IgD-negative memory B cell (primary cell): ENCODE measurements at regions not wholly inside any gene's neighbourhood (a gene's known extent, or its start where the extent isn't known, plus 50 kb on each side); places are given as distances from the start of the nearest gene placed in this dataset.
"Not testable (repeated sequence)": the region's sequence is repeated elsewhere in the genome, so short reads cannot be mapped to it uniquely, and the experiment has no call there.

ENCODE experiments used
- H3K27ac Mint-ChIP-seq, 3 donors: one replicate each; pipeline ENCODE4 v1.8.0; 2020 to 2022; ENCODE audit warnings: mild to moderate bottlenecking in 3 of 3, mixed read lengths in 3 of 3, moderate library complexity in 1 of 3
- H3K27me3 Mint-ChIP-seq: one replicate; pipeline ENCODE4 v1.8.0; 2021; ENCODE audit warnings: mixed read lengths
- H3K36me3 Mint-ChIP-seq: one replicate; pipeline ENCODE4 v1.8.0; 2020; ENCODE audit warnings: mild to moderate bottlenecking, mixed read lengths
- H3K4me1 Mint-ChIP-seq, 3 donors: one replicate each; pipeline ENCODE4 v1.8.0; 2020 to 2022; ENCODE audit warnings: mixed read lengths in 3 of 3, mild to moderate bottlenecking in 1 of 3
- H3K4me3 Mint-ChIP-seq, 4 donors: one replicate each; pipeline ENCODE4 v1.8.0; 2020 to 2022; ENCODE audit warnings: mild to moderate bottlenecking in 4 of 4, mixed read lengths in 4 of 4, moderate library complexity in 3 of 4
- H3K9me3 Mint-ChIP-seq, 3 donors: one replicate each; pipeline ENCODE4 v1.8.0; 2020 to 2021; ENCODE audit warnings: mixed read lengths in 3 of 3, mild to moderate bottlenecking in 1 of 3

DNA sequence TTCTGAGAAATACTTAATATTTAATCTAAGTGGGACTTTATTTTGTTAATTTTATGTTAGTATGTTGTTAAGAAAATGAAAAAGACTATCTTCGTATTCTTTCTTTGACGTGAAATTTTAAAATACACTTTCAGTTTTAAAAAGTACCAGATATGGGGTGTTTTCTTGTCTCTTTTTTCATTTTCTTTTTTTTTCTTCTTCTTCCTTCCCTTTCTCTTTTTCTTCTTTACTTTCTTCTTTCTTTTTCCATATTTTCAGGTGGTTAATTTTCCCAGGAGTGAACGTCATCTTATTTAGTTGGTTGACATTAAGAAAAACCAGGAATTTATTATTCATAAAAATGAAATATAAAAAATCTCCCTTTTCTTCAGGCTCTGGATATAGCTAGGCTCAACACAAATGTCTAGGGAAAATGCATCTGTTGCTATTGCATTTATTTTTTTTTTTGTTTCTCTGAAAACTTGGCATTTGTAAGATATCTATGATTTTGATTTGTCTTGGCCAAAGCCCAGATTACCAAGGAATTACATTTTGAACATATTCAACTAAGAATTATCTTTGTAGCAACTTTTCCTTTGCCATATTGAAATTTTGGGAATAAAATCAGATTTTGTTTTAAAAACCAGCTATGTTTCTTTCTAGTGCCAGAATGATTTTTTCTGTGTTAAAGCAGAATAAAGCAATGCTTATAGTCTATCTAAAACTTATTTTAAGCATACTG is 241.3 kb upstream of the FOXP2 start:
- H3K27ac Mint-ChIP-seq = no peak overlapping the region
- H3K4me3 Mint-ChIP-seq = no peak overlapping the region
- H3K36me3 Mint-ChIP-seq = peaks cover 2% of the 10 kb centered on the region
- no peaks in the 10 kb centered on the region for H3K27me3 Mint-ChIP-seq
- H3K9me3 Mint-ChIP-seq = peaks cover 0 to 1% (median 0%) of the 10 kb centered on the region in 3 donors
- H3K4me1 Mint-ChIP-seq = no peaks in the 10 kb centered on the region

DNA sequence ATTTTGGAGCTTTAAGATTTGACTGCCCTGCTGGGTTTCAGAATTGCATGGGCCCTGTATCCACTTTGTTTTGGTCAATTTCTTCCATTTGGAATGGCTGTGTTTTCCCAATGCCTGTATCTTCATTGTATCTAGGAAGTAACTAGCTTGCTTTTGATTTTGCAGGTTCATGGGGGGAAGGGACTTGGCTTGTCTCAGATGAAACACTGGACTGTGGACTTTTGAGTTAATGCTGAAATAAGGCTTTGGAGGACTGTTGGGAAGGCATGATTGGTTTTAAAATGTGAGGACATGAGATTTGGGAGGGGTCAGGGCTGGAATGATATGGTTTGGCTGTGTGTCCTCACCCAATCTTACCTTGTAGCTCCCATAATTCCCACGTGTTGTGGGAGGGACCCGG is 245.2 kb upstream of the FOXP2 start:
- not testable (repeated sequence) for H3K27ac Mint-ChIP-seq, H3K4me1 Mint-ChIP-seq, H3K4me3 Mint-ChIP-seq

DNA sequence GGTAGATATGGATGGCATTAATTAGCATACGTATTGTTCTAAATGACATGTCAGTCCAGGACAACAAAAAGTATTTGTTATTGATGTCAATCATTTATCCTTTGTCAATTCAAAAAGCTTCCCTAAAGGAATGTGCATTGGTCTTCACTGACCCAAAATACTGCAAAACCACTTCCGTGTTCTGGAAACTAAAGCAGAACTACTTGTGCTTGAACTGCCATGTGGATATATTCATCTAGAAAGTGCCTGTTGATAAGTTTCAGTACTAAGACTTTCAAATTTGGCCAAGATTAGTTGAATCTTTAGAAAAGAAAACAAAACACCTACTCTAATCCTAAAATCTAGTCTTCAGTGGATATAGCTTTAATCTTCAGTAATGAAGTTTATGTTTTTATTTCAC is 242.1 kb upstream of the PPP1R3A start:
- Mint-ChIP-seq H3K9me3 (peaks cover 0 to 3% (median 1%) of the 10 kb centered on the region in 3 donors), H3K4me1 (no peaks in the 10 kb centered on the region), H3K4me3 (no peak overlapping the region)

More for the DNA sequence above, 245.2 kb upstream of the FOXP2 start:
- H3K9me3 Mint-ChIP-seq, H3K36me3 Mint-ChIP-seq, H3K27me3 Mint-ChIP-seq: not testable (repeated sequence)

DNA sequence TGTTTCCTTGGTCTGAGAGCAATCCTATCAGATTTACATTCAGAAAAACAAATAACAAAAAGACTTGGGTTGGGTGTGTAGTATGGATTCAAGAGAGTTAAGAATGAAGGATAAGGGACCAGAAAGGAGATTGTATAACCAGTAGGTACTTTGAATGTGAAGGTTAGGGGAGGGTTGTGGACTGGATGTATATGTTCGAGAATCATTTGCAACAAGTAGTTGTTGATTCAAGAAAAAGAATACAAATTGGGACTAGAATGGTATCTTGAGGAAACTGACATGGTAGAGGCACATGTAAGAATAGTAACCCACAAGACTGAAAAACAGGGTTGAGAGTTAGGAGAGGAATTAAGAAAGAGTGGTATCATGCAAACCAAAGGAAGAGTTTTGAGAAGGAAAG is 240.0 kb upstream of the PPP1R3A start:
- Mint-ChIP-seq H3K4me1 (no peaks in the 10 kb centered on the region), H3K27me3 (no peaks in the 10 kb centered on the region), H3K36me3 (no peaks in the 10 kb centered on the region), H3K4me3 (no peak overlapping the region), H3K27ac (no peak overlapping the region), H3K9me3 (no peaks in the 10 kb centered on the region)

More for the DNA sequence above, 242.1 kb upstream of the PPP1R3A start:
- Mint-ChIP-seq H3K27me3 (no peaks in the 10 kb centered on the region), H3K27ac (no peak overlapping the region), H3K36me3 (no peaks in the 10 kb centered on the region)

DNA sequence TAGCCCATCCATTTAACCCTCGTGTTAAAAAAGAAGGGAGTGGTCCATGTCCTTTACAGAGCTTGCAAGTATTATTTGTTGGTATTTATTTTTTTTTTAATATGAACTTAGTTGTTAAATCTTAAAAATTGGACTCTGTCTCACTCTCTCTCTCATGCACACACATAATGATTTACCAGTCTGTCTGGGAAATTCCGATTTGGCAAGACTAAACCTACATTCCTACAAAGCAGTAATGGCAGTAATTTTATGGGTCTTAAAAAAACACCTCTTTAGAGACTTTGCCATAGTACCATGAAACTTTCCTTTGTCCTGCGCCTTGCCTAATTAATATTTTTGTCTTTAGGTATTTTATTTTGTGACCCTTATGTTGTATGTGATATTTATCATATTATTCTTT is 239.5 kb upstream of the PPP1R3A start:
- Mint-ChIP-seq H3K4me1 (no peaks in the 10 kb centered on the region), H3K27ac (no peak overlapping the region), H3K4me3 (no peak overlapping the region), H3K36me3 (no peaks in the 10 kb centered on the region), H3K9me3 (no peaks in the 10 kb centered on the region), H3K27me3 (no peaks in the 10 kb centered on the region)

DNA sequence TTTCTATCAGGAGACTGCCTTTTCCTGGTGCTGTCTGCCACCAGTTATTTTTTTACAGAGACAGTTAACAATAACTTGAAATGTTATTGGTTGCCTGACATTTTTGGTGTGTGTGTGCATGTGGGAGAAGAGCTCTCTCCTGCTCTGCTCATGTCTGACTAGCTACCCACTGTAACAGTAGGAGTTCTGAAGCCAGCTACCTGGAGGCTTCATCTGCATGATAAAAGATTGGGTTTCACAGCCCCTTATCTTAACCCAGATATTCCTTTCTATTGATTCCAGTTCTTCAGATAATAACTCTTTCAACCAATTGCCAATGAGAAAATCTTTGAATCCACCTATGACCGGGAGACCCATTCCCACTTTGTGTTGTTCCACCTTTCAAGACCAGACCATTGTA is 237.4 kb upstream of the PPP1R3A start:
- H3K27ac Mint-ChIP-seq = no peak overlapping the region
- H3K4me3 Mint-ChIP-seq = no peak overlapping the region
- no peaks in the 10 kb centered on the region for H3K27me3 Mint-ChIP-seq

DNA sequence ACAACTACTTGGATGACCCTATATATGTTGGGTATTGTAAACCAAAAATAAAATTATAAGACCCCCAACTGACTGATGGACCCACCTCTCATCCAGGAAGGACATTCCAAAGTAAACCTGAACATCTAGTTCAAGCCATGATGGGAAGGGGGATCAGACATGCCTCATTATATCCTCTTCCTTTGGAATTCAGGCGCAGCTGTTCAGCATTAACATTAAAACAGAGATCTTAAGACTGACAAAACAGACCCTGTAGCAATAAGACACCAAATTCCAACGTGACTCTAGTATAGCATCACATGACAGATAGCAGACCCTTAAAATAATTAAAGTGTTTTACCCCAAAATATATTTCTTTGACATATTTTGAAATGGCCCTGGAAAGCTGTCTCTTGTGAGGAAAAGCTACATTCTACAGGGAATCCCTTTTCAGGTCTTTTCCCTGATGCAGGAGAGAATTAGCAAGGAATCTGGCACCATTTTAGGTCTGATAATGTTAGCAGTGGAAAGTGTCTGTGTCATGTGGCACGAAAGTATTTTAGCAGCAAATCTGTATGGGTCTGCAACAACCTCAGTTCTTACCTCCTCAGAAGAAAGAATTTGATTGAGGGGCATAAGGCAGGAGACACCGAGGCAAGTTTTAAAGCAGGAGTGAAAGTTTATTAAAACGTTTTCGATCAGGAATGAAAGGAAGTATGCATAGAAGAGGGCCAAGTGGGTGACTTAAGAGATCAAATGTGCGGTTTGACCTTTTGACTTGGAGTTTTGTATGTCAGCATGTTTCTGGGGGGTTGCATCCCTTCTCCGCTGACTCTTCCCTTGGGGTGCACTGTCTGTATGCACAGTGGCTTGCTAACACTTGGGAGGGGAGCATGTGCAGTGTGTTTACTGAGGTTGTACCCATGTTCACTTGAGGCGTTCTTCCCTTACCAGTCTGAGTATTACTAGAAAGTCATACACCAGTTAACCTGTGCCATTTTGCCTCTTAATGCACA is 236.6 kb upstream of the PPP1R3A start:
- H3K4me3 Mint-ChIP-seq = no peak overlapping the region
- no peaks in the 10 kb centered on the region for H3K9me3 Mint-ChIP-seq
- no peak overlapping the region for H3K27ac Mint-ChIP-seq
- H3K4me1 Mint-ChIP-seq = no peaks in the 10 kb centered on the region
- no peaks in the 10 kb centered on the region for H3K36me3 Mint-ChIP-seq
- no peaks in the 10 kb centered on the region for H3K27me3 Mint-ChIP-seq

More for the DNA sequence above, 237.4 kb upstream of the PPP1R3A start:
- H3K36me3 Mint-ChIP-seq = no peaks in the 10 kb centered on the region
- no peaks in the 10 kb centered on the region for H3K4me1 Mint-ChIP-seq
- H3K9me3 Mint-ChIP-seq = no peaks in the 10 kb centered on the region

DNA sequence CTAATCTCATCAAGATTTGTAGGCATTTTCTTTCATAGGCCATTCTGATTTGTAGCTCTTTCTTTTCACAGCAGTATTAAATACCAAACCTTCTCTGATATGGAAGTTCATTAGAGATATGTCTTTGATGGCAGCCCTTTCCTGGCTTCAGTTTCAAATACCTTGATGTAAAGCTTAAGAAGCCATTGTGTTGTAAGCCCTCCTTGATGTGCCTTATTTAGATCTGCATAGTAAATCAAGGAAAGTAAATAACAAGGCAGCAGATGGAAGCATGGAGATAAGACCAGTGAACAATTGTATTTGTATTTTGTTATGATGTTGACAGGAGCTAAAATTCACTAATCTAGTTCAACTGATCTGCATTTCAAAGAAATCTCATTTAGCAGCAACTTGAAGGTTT is 234.9 kb upstream of the PPP1R3A start:
- no peak overlapping the region for H3K4me3 Mint-ChIP-seq
- peaks cover 0 to 2% (median 0%) of the 10 kb centered on the region in 3 donors for H3K4me1 Mint-ChIP-seq
- H3K9me3 Mint-ChIP-seq = no peaks in the 10 kb centered on the region
- no peak overlapping the region for H3K27ac Mint-ChIP-seq
- H3K27me3 Mint-ChIP-seq = no peaks in the 10 kb centered on the region
- H3K36me3 Mint-ChIP-seq = no peaks in the 10 kb centered on the region

DNA sequence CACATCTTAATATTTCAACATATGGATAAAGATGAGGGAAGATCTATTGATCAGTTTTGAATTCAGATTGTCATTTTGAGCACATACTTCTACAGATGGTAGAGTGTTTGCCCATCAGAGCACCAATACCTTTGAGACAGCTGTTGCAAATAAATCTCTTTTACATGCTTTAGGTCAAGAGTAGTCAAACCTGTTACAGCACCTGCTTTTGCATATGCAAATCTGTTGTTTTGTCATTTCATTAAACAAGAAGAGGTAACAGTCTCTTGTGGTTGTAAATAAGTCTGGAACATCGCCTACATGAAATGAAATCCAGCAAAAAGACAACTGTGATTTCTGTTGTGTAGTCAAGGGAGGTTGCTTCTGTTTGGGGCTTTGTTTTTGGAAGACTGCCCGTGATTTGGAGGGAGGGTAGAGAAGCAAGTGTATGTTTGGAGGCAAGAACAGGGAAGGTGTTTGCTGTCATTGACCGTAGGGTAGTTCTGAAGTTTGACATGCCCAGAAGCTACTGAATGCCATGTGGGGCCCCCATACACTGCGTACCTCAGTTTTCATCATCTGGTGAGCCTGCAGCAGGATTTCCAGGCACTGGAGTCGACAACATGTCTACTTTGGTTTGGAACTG is 233.6 kb upstream of the PPP1R3A start:
- no peak overlapping the region for H3K27ac Mint-ChIP-seq
- no peaks in the 10 kb centered on the region for H3K27me3 Mint-ChIP-seq
- no peak overlapping the region for H3K4me3 Mint-ChIP-seq
- peaks cover 0 to 3% (median 0%) of the 10 kb centered on the region in 3 donors for H3K4me1 Mint-ChIP-seq
- no peaks in the 10 kb centered on the region for H3K9me3 Mint-ChIP-seq
- no peaks in the 10 kb centered on the region for H3K36me3 Mint-ChIP-seq

DNA sequence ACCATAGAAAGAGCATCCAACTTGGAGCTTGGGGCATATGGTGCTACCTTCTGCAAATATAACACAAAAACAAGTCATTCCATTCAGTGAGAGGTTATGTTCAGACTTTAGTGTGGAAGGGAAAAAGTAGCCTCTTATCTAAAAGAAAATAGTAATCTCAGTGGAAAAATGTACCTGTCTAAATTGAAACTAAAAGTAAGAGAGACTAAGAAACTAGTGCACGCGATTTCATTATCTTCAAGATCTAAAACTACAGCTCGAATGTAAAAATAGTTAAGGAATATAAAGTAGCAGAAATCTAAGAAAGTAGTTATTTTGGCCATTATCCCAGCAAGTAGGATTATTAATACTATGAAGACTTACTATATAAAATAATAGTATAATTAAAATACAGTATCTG is 233.0 kb upstream of the PPP1R3A start:
- Mint-ChIP-seq H3K36me3 (no peaks in the 10 kb centered on the region), H3K27me3 (no peaks in the 10 kb centered on the region), H3K4me1 (peaks cover 0 to 3% (median 0%) of the 10 kb centered on the region in 3 donors), H3K27ac (no peak overlapping the region), H3K4me3 (no peak overlapping the region), H3K9me3 (no peaks in the 10 kb centered on the region)

DNA sequence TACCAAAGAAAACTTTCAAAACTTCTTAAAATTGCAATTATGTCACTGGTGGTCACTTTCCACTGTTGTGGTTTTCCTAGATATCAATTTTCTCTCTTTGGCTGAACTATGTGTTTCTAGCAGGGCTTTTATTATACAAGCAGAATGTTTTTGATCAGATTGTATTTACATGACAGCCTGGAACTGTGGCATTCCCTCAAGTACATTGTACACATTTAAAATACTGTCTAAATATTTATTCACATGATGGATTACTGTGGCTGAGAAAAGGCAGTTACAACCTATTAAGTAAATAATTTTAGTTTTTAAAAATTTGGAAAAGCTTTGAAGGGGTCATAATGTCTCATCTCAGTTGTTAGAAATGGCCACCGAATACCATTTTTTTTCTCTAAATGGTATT is 231.9 kb upstream of the PPP1R3A start:
- H3K4me3 Mint-ChIP-seq = no peak overlapping the region
- H3K36me3 Mint-ChIP-seq = no peaks in the 10 kb centered on the region
- H3K9me3 Mint-ChIP-seq = no peaks in the 10 kb centered on the region
- H3K27ac Mint-ChIP-seq = no peak overlapping the region
- no peaks in the 10 kb centered on the region for H3K27me3 Mint-ChIP-seq
- peaks cover 0 to 3% (median 0%) of the 10 kb centered on the region in 3 donors for H3K4me1 Mint-ChIP-seq

DNA sequence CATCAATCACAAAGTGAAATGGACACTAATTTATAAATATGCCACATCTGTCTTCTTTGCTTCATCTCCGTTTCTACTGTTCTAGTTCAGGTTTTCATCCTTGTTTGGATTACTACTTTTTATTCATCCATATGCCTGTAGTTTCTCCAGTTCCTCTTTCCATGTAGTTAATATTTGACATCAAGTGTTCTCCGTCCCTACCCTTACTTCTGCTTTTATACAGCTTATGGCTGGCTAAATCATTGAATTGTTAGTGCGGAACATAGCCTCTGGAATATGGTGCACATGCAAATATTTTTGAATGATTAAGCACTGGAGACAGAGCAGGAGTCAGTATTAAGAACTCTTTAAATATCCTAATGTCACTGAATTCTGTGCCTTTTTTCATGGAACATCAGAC is 230.0 kb upstream of the PPP1R3A start:
- H3K9me3 Mint-ChIP-seq = no peaks in the 10 kb centered on the region
- H3K4me1 Mint-ChIP-seq = peaks cover 0 to 3% (median 0%) of the 10 kb centered on the region in 3 donors
- H3K27ac Mint-ChIP-seq = no peak overlapping the region
- no peak overlapping the region for H3K4me3 Mint-ChIP-seq
- H3K36me3 Mint-ChIP-seq = no peaks in the 10 kb centered on the region
- H3K27me3 Mint-ChIP-seq = no peaks in the 10 kb centered on the region

DNA sequence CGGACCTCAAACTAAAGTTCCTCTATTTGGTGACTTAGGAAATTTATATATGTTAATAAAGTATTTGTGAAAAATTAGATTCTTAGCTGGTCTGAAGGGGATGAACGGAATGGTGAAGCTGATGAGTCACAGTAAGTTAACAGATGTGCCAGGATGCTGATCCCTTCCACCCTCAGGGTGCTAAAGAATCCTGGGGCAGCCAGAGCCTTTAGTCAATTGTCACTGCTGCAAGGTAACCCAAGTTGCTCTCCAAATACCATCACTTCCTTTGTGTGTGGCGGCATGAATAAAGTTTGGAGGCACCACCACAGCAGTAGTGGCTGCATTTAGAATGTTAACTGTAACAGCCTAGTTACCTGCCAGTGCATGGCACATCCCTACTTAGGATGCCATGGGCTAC is 222.6 kb upstream of the PPP1R3A start:
- H3K9me3 Mint-ChIP-seq = no peaks in the 10 kb centered on the region
- H3K4me1 Mint-ChIP-seq = no peaks in the 10 kb centered on the region
- H3K4me3 Mint-ChIP-seq = no peak overlapping the region
- H3K36me3 Mint-ChIP-seq = no peaks in the 10 kb centered on the region
- H3K27ac Mint-ChIP-seq = no peak overlapping the region
- no peaks in the 10 kb centered on the region for H3K27me3 Mint-ChIP-seq

DNA sequence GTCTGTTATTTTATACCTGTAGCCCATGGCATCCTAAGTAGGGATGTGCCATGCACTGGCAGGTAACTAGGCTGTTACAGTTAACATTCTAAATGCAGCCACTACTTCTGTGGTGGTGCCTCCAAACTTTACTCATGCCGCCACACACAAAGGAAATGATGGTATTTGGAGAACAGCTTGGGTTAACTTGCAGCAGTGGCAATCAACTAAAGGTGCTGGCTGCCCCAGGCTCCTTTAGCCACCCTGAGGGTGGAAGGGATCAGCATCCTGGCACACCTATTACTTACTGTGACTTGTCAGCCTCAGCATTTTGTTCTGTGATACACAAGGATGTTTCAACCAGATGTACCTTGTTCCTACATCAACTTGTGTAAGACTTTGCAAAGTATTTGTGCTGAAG is 221.8 kb upstream of the PPP1R3A start:
- Mint-ChIP-seq H3K4me1 (no peaks in the 10 kb centered on the region), H3K36me3 (no peaks in the 10 kb centered on the region), H3K27me3 (no peaks in the 10 kb centered on the region), H3K9me3 (no peaks in the 10 kb centered on the region), H3K27ac (no peak overlapping the region), H3K4me3 (no peak overlapping the region)

DNA sequence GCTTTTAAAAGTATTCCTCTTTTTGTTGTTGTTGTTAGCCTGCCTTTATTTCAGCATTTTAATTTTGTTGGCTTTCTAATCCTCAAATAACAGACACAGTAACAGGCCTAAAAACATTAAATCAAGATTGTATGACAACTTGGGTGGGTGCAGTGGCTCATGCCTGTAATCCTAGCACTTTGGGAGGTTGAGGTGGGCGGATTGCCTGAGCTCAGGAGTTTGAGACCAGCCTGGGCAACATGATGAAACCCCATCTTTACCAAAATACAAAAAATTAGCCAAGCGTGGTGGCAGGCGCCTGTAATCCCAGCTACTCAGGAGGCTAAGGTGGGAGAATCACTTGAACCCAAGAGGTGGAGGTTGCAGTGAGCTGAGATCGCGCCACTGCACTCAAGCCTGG is 220.9 kb upstream of the PPP1R3A start:
- H3K4me3 Mint-ChIP-seq, H3K4me1 Mint-ChIP-seq, H3K27ac Mint-ChIP-seq, H3K27me3 Mint-ChIP-seq, H3K9me3 Mint-ChIP-seq, H3K36me3 Mint-ChIP-seq: not testable (repeated sequence)
